Tongue (tissue), 1 donor: ENCODE measurements at regions not wholly inside any gene's neighbourhood (a gene's known extent, or its start where the extent isn't known, plus 50 kb on each side); places are given as distances from the start of the nearest gene placed in this dataset.
A peak's percentile ranks its signal among the peaks of the same experiment; 100 is the strongest.

Experiments used
- DNase-seq: peaks from one replicate; pipeline ENCODE4 v3.0.0-alpha.2; 2015

DNA sequence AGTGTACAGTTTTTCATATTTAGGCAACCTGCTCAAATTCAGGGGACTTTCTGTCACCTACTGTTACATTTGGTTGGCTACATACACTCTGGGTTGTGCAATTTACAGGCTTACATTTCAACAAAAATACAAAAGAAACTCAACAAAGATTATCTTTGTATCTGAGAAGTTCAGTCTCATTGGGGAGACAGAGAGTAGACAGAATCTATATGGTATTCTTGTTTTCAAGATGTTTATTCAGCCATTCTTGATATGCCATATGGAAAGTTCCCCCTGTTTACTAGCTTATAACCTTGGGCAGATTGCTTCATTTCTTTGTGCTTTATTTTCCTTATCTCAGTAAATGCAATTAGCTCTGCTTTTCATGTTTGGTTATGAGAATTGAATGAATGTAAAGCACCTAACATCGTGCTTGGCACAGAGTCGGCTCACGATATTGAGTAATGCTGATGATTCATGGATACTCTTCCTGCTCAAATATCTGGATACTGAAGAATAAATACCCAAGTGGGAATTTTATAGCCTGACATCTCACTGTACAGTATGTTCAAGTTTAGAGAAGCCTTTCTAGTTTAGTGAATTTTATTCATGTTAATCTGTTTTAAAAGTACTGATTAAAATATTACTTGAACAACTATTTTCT lies 96.5 kb upstream of the PACRGL start:
- DNase-seq: no peak

DNA sequence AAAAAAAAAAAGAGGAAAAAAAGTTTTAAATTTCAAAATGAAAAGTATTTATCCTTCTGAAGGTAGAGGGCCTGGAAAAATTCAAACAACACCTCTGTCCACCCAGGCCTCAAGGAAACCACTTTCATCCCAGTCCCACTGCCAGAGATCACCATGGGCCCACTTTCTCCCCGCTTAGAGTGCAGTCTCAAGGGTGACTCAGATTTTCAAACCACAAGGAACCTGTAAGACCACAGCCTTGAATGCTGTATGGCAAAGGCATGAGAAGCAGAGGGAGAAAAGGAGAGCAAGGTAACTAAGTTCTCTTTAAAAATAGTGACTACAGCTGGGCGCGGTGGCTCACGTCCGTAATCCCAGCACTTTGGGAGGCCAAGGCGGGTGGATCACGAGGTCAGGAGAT lies 87.9 kb upstream of the PACRGL start:
- no peak for DNase-seq

DNA sequence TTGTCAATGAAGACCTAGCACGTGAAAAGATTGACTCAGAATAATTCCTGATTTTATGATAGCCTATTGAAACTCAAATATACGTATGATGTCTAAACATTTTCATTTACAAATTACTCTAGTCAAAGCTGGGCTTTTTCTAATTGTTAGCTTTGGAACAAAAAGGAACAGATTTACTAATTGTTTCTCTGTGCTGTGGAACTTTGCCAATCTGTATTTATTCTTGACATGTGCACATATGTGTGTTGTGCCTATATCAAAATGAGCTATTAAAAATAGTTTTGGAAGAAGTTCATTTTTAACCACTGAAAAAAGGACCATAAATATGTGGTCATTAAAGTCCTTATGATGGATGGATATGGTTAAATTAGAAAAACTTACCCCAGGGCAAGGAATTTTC lies 85.4 kb upstream of the PACRGL start:
- no peak for DNase-seq

DNA sequence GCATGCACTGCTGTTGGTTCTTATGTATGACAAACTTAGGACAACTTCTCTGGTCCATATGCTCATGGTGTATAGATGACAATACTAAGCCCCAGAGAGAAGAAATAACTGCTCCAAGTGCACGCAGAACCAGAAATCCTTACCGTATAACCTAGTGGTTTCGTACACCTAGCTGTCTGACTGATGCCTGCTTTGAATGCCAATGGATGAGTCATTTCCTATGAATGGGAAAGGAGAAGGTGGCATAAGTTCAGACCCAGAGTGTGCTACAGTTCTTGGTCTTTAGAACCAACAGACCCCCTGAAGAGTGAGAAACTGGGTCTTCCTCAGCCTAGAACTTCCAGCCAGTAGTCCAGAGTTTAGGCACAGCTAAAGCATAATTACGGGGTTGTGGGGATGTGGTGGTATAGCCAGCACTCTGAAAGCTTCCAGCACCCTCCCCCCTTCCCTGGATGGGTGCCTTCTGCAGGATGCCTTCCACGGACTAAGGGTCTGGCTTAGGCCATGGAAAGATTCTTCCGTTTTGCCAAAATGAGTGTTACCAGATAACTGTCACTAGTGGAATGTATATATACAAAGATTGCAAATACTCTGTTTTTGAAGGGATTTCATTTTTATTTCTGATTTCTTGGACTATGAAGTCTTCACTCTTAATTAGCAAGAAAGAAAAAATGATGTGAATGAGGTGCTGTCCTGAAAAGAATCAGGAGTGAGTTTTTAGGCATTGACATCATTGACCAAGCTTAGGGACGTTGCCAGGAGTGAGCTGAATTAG lies 84.6 kb upstream of the PACRGL start:
- DNase-seq: no peak

DNA sequence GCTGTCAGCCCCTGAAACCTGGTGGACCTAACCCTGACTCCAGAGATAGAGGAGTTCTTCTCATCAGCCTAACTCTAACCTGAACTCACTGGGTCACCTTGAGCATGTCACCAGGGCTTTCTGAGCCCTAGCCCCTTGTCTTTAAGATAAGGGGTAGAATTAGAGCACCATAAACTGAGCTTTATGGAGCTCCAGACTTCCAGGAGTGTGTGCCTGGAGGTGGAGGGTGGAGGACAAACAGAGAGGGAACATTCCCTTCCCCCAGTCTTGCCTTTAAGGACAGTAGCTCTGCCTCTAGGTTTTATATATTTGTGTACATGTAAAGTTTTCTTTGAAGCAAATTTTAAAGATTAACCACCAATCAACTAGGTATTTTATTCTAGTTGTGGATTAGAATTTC lies 83.9 kb upstream of the PACRGL start:
- DNase-seq: no peak

DNA sequence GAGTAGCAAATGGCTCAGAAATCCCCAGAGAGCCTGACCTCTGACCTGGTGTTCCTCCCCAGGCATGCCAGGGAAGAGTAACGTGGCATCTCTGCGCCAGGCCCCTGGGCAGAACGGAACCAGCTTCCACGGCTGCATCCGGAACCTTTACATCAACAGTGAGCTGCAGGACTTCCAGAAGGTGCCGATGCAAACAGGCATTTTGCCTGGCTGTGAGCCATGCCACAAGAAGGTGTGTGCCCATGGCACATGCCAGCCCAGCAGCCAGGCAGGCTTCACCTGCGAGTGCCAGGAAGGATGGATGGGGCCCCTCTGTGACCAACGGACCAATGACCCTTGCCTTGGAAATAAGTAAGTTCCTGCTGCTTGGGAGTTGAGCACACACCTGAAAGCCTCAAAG lies 83.4 kb upstream of the PACRGL start:
- no peak for DNase-seq

DNA sequence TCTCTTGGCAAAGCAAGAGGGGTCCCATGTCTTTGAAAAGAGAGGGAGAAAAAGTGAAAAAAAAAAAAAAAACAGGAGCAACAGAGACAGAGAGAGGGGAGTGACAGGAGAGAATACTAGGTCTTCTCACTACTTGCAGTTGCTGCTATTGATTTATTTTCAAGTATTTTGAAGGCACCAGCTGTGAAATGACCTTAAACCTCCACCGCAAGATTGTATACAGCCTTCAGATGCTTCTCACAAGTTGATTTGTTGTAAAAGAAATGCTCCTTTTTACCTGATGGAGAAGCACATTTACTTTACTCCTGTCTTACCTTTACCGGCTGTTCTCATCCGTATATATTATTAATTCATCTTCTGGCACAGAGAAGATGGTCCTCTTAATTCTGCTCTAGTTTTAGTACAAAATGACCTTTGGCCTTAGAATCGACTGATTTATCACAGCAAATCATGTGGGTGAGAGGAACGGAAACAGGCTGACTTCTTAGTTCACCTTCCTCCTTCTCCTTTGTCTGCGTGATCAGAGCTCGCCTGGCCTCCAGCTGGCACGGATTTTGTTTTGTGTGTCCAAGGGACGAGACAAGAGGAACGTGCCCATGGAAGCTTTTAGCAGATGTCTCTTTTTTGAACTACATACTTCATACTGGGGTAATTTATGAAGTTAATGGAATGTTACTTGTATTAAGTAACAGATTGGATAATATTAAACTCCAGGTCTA lies 82.4 kb upstream of the PACRGL start:
- DNase-seq: peak; percentile 22

DNA sequence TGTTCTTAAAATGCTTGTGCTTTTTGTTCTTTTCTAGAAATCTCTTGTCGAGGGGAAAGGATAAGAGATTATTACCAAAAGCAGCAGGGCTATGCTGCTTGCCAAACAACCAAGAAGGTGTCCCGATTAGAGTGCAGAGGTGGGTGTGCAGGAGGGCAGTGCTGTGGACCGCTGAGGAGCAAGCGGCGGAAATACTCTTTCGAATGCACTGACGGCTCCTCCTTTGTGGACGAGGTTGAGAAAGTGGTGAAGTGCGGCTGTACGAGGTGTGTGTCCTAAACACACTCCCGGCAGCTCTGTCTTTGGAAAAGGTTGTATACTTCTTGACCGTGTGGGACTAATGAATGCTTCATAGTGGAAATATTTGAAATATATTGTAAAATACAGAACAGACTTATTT lies 81.5 kb upstream of the PACRGL start:
- DNase-seq: no peak

DNA sequence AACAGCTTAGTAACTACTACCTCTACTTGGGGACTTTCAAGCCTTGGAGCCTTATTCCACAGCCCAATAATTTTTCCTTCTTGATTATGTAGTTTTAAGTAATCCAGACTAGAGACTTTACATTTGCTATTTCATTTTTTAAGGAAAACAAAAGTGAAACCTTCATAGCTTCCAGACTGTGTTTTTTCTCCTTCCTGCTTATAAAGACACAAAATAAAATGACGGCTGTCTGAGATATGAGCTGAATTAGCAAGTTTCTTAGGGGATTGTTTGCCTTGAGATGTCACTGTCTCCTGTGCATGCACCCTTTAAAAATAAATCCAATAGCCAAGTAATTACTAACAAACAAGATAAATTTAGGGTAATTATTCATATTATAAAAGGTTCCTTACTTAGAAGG lies 78.8 kb upstream of the PACRGL start:
- DNase-seq: no peak

DNA sequence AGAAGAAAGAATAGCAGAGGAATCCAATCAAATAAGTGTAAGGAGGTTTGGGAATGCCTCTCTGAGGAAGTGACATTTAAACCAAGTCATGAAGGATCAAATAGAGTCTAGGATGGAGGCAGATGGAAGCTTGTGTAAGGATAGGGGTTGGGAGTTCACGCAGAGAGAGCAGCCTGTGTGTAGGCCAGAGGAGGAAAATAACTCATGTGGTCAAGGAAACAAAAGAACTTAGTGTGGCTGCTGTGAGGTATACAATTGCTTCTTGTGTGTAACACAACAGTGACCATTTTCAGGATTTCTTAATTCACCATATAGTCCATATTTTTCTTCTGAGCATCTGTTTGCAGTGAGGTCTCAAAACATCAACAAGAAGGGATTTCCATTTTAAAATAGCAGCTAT lies 77.6 kb upstream of the PACRGL start:
- DNase-seq: no peak

DNA sequence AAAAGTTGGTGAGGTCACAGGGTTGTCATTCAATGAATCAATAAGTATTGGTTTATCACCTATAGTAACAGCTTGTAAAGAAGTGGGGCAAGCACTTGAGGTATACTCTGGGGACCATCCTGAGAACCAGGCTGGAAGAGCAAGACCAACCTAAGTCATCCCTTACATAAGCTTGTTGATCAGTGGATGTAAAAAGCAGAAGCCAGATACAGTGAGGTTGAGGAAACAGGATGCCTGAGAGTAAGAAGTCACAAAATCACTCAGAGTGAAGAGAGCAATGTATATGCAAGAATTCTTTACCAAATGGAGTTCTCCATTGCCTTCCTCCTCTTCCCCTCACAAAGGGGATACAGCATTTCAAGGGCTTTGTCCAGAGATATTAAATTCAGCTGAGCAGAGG lies 76.3 kb upstream of the PACRGL start:
- DNase-seq: no peak

DNA sequence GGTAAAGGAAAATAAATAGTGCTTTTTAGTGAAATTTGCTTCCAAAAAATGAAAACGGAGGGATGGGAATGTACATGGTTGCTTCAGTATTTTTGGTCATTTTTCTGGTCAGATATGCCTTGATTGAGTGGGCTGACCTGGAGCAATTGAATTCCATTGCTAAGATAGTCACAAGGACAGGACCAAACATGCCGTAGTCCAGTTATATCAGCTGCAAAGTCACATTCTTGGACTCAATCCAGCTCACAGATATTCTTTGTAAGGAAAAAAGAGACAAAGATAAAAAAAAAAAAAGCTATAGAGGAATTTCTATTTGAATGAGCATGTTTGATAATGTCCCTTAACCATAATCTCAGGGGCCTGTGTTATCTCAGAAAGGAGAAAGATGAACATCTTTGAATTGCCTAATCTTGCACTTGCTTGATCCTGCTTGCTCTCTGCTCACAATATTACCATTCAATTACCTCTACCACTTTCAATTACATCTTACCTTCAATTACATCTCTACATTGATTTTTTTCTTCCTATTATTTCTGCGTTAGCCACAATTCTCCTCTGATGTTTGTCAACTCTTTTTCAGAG lies 75.4 kb upstream of the PACRGL start:
- no peak for DNase-seq

DNA sequence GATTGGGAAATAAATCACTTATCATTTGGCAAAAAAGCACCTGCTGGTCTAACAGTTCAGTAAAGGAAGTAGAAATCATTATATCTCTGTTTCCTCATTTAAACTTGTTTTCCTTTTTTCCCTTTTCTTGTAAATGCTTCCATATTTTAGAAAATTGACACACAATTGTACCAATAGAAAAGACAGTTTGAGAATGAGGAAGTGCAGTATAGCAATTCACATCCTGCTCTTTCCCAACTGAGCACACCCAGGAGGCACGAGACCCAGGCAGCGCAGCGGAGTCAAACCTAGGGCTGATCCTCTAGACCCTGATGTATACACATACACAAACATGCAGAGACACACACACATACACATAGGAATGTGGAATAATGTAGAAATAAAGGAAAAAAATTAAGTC lies 74.8 kb upstream of the PACRGL start:
- no peak for DNase-seq

DNA sequence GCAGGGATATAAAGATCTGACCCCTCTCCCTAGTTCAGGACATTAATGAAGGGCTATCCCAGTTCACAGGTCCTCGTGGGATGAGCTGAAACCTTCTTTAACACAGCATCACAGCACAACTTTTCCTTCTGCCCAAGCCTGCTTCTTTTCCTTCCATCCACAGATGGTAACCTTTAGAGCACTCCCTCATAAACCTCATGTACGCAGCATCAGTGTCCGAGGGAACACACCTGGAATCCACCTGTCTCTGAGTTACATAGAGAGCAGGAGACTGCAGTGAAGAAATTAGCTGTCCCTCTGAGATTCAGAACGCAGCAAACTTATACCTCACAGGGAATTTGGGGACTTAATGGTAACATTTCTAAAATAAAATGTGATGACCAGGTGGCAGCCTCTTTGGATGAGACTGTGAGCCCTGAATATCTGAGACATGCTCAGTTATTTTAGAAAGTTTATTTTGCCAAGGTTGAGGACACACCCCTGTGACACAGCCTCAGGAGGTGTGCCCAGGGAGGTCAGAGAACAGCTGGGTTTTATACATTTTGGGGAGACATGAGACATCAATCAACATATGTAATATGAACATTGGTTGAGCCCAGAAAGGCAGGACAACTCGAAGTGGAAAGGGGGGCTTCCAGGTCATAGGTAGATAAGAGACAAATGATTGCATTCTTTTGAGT lies 73.8 kb upstream of the PACRGL start:
- DNase-seq: no peak

DNA sequence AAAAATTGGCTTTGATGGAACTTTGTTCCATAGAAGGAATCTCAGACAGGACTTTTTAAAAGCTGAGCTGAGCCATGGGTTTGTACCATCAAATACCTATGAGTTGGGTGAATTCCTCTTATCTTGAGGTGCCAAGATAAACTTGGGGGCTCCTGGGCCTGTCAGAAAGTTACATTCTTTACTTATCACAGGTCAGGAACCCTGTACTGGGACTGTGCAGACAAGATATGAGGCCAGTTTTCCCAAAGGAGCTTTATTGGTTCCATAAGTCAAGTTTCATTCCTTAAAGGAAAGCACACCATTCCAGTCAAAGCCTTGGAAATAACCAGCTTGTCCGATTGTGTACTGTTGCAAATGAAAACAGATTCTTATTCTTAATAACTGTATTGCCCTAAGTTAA lies 72.4 kb upstream of the PACRGL start:
- no peak for DNase-seq

DNA sequence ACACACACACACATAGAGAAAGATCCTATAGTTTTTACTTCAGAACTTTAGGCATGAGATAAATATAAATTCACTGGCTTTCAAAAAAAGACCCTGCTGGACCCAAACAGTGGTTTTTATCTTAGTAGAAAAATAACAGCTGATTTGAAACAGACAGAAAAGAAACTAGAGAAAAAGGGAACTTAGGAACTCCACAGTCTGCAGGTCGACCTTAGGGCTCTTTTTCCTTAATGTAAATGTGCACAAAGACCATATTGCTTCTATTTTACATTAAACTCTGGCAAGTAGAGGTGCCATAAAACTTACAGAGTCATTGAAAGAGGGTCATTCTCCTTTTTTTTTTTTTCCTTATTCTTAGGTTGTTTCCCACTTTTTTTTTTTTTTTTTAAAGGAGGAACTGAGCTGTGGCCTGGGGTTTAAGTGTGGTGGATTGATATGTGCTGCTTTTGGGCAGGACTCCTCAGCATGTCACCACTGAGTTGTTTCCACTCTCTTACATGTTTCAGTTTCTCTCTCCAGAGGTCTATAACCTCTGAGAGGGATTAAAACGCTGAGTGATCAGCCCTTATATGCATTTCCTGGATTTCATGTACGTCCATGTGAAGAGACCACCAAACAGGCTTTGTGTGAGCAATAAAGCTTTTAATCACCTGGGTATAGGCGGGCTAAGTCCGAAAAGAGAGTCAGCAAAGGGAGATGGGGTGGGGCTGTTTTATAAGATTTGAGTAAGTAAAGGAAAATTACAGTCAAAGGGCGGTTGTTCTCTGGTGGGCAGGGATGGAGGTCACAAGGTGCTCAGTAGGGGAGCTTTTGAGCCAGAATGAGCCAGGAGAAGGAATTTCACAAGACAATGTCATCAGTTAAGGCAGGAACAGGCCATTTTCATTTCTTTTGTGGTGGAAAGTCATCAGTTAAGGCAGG lies 70.8 kb upstream of the PACRGL start:
- DNase-seq: no peak

DNA sequence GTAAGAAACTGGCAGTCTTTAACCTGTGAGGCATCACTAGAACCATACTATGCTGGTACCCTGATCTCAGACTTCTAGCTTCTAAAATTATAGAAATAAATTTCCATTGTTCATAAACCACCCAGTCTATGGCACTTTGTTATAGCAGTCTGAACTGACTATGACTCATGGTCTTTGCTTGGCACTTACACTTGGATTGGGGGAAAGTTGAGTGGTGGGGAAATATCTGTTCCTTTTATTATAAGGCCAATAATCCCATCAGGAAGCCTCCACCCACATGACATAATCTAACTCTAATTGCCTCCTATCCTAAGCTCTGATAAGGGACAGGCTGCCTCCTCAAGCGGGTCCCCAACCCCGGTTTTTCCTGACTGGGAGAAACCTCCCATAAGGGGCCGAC lies 61.4 kb upstream of the PACRGL start:
- no peak for DNase-seq

DNA sequence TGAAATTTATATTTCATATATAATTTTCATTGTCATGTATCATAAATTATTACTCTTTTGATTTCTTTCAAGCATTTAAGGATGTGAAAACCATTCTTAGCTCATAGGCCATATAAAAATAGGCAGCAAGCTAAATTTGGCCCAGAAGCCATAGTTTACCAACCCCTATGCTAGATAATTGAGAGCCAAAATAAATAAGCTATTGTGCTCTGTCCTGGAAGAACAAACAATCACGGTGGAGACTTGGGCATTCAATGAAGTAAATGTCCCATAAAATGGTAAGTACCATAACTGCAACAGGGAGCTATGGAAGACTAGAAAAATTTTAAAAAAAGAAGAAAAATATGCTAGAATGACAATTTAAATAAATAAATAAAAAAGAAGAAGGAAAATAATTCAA lies 60.9 kb upstream of the PACRGL start:
- no peak for DNase-seq

DNA sequence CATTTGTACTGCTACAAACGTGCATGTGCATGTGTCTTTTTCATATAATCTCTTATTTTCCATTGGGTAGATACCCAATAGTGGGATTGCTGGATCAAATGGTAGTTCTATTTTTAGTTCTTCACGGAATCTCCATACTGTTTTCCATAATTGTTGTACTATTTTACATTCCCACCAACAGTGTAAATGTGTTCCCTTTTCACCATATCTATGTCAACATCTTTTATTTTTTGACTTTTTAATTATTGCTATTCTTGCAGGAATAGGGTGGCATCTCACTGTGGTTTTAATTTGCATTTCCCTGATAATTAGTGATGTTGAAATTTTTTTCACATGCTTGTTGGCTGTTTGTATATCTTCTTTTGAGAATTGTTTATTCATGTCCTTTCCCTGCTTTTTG lies 59.3 kb upstream of the PACRGL start:
- DNase-seq: no peak

DNA sequence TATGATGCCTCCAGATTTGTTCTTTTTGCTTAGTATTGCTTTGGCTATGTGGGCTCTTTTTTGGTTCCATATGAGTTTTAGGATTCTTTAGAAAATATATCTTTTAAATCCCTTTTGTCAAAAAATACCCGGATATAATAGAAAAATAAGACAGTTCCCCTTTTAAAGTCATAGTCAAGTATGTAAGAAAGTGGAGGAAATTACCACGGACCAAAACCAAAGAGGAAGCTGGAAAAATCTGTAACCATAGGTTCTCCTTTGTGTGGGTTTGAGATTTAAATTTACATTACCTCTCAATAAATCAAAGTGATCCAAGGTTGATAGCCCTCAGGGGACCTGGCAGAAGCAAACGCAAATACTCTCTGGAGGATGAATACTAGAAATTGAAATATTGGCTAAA lies 58.3 kb upstream of the PACRGL start:
- no peak for DNase-seq

DNA sequence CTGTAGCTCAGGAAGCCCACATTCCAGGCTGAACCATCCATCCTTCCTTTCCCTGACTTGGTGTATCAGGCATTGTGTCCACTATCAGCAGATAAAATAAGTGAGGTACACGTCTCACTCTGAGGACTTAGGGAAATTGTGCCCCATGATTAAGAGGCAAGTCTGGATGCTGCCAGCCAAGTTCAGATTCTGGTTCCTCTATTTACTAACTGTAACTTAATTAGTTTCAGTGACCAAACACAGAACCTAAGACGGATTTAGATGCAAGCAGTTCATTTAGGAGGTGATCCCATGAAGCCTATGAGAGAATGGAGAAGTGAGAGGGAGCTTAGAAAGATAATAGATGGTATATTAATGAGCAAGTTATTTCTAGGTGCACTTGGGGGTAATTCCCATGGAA lies 56.6 kb upstream of the PACRGL start:
- DNase-seq: no peak

DNA sequence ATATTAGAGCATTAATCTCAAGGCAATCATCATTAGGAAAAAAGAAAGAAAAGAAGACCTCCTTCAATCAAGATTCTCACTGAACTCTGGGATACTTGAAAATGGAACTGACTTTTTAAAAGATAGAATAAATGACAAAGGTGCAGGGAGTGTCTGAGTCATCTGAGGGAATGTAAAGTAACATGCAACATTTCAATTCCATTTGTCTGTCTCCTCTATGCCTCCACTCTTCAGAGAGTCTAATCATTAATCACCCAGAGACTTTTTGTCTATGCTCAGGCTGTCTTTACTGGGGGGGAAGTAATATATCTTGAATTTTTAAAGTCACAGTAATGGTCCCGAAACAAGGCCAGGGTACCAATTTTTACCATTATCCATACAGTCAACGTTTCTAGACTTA lies 55.0 kb upstream of the PACRGL start:
- DNase-seq: no peak
